PC-3 (cell line): ENCODE measurements at regions not wholly inside any gene's neighbourhood (a gene's known extent, or its start where the extent isn't known, plus 50 kb on each side); places are given as distances from the start of the nearest gene placed in this dataset.

Experiments used
- CTCF ChIP-seq: fragments of 300-600 bp; sonication (generic); conservative IDR thresholded peaks from 2 replicates; pipeline ENCODE4 v1.5.1; 2017; ENCODE audit warnings: antibody characterized with exemption, low read depth, mild to moderate bottlenecking, low read length
- EZH2 ChIP-seq: fragments of 300-600 bp; sonication (generic); IDR thresholded peaks from one replicate; pipeline ENCODE4 v1.6.1; 2017; ENCODE audit warnings: antibody characterized with exemption, mild to moderate bottlenecking, low read length; ENCODE audit not compliant: unreplicated experiment
- EZH2phosphoT487 ChIP-seq: fragments of 300-600 bp; sonication (generic); IDR thresholded peaks from 2 replicates; pipeline ENCODE4 v1.6.1; 2018; ENCODE audit warnings: mild to moderate bottlenecking, antibody characterized with exemption, low read length, borderline replicate concordance

- TF ChIP-seq CTCF (no peak), EZH2 (no peak), EZH2phosphoT487 (no peak)
These were observed 96.6 kb downstream of the TMEM17 start for GRCh38 chr2:62409442-62409841.
